Neuronal stem cell (in vitro differentiated cells): ENCODE measurements at regions not wholly inside any gene's neighbourhood (a gene's known extent, or its start where the extent isn't known, plus 50 kb on each side); places are given as distances from the start of the nearest gene placed in this dataset.

Experiments
- DNase-seq: peaks from one replicate; pipeline ENCODE4 v3.0.0-alpha.2; 2013; ENCODE audit warnings: low spot score
- H2AFZ ChIP-seq: one replicate; pipeline ENCODE4 v1.6.1; 2013; ENCODE audit warnings: mild to moderate bottlenecking, low read length, inconsistent platforms
- H2AK5ac ChIP-seq: 2 replicates; pipeline ENCODE4 v1.6.1; 2013; ENCODE audit warnings: low read depth, mild to moderate bottlenecking, inconsistent platforms, low read length, moderate library complexity, mixed read lengths
- H2BK120ac ChIP-seq: 2 replicates; pipeline ENCODE4 v1.6.1; 2013; ENCODE audit warnings: low read depth, mild to moderate bottlenecking, inconsistent platforms, low read length, moderate library complexity, mixed read lengths
- H2BK12ac ChIP-seq: one replicate; pipeline ENCODE4 v1.6.1; 2013; ENCODE audit warnings: low read length, inconsistent platforms
- H2BK15ac ChIP-seq: 2 replicates; pipeline ENCODE4 v1.6.1; 2013; ENCODE audit warnings: mild to moderate bottlenecking, low read length, inconsistent platforms, mixed read lengths
- H2BK5ac ChIP-seq: one replicate; pipeline ENCODE4 v1.6.1; 2013; ENCODE audit warnings: inconsistent platforms, mild to moderate bottlenecking, low read length, moderate library complexity
- H3K14ac ChIP-seq: one replicate; pipeline ENCODE4 v1.6.1; 2013; ENCODE audit warnings: low read length, inconsistent platforms
- H3K18ac ChIP-seq: 2 replicates; pipeline ENCODE4 v1.6.1; 2013; ENCODE audit warnings: low read length, inconsistent platforms
- H3K23ac ChIP-seq: 2 replicates; pipeline ENCODE4 v1.6.1; 2013; ENCODE audit warnings: low read depth, mild to moderate bottlenecking, mixed read lengths, low read length, inconsistent platforms; ENCODE audit not compliant: poor library complexity
- H3K27ac ChIP-seq: replicated peaks from 3 replicates; pipeline ENCODE4 v1.5.1; 2013; ENCODE audit warnings: low read length, inconsistent platforms
- H3K27me3 ChIP-seq, 3 experiments: 2 replicates each; pipeline ENCODE4 v1.6.1; 2013; ENCODE audit warnings: low read length in 3 of 3, mild to moderate bottlenecking in 2 of 3, inconsistent platforms in 1 of 3, low read depth in 1 of 3, mixed read lengths in 1 of 3, moderate library complexity in 1 of 3; ENCODE audit not compliant: control insufficient read depth in 3 of 3, insufficient read depth in 3 of 3
- H3K36me3 ChIP-seq, 2 donors: replicated peaks in 1 of 2; 2 replicates each; pipeline ENCODE4 v1.6.1; 2013; ENCODE audit warnings: low read length in 2 of 2; ENCODE audit not compliant: control insufficient read depth in 2 of 2, insufficient read depth in 2 of 2
- H3K4ac ChIP-seq: 2 replicates; pipeline ENCODE4 v1.6.1; 2013; ENCODE audit warnings: inconsistent platforms, mild to moderate bottlenecking, low read length, moderate library complexity
- H3K4me1 ChIP-seq, 2 donors: 1 replicate in 1 of 2; 2 replicates in 1 of 2; pipeline ENCODE4 v1.6.1; 2013; ENCODE audit warnings: low read length in 2 of 2, low read depth in 1 of 2; ENCODE audit not compliant: control insufficient read depth in 2 of 2, insufficient read depth in 1 of 2
- H3K4me2 ChIP-seq: one replicate; pipeline ENCODE4 v1.6.1; 2013; ENCODE audit warnings: mild to moderate bottlenecking, low read length, inconsistent platforms; ENCODE audit not compliant: insufficient read depth, poor library complexity, severe bottlenecking
- H3K4me3 ChIP-seq, 2 donors: 2 replicates each; pipeline ENCODE4 v1.5.1; 2013; ENCODE audit warnings: low read length in 2 of 2, mild to moderate bottlenecking in 2 of 2, inconsistent platforms in 1 of 2, moderate library complexity in 1 of 2
- H3K79me1 ChIP-seq: one replicate; pipeline ENCODE4 v1.6.1; 2013; ENCODE audit warnings: low read depth, mild to moderate bottlenecking, inconsistent platforms, low read length, moderate library complexity
- H3K9ac ChIP-seq: one replicate; pipeline ENCODE4 v1.6.1; 2013; ENCODE audit warnings: mild to moderate bottlenecking, low read depth, low read length, inconsistent platforms; ENCODE audit not compliant: poor library complexity
- H3K9me3 ChIP-seq, 2 donors: replicated peaks in 1 of 2; 2 replicates each; pipeline versions ENCODE3 to v1.6.1; 2013; ENCODE audit warnings: low read length in 2 of 2, mild to moderate bottlenecking in 2 of 2, inconsistent platforms in 1 of 2, low read depth in 1 of 2, mixed read lengths in 1 of 2, moderate library complexity in 1 of 2; ENCODE audit not compliant: control insufficient read depth in 2 of 2, insufficient read depth in 1 of 2
- H4K8ac ChIP-seq: one replicate; pipeline ENCODE4 v1.6.1; 2013; ENCODE audit warnings: low read depth, mild to moderate bottlenecking, inconsistent platforms, low read length, moderate library complexity
- H4K91ac ChIP-seq: one replicate; pipeline ENCODE4 v1.6.1; 2013; ENCODE audit warnings: low read length, low read depth, mild to moderate bottlenecking, inconsistent platforms; ENCODE audit not compliant: poor library complexity
- WGBS, 2 donors: extraction: QIAGEN DNeasy Blood & Tissue Kit; methylation state at CpG; one replicate each; pipeline ENCODE4 v1.1.7; 2013; ENCODE audit warnings: missing lambda C conversion rate in 2 of 2, mixed read lengths in 1 of 2; ENCODE audit not compliant: insufficient read length in 2 of 2, insufficient replicate concordance in 1 of 2; ENCODE audit errors: extremely low coverage in 2 of 2; 5-methylcytosine and 5-hydroxymethylcytosine counted together

GRCh38 chr16:6558661-6559060, 774.0 kb upstream of the RBFOX1 start:
- H2BK12ac ChIP-seq, result no peak overlapping the region
- H3K14ac ChIP-seq, result no peak overlapping the region
- peak overlapping the region; percentile 28 for H3K4me2 ChIP-seq
- H2BK5ac ChIP-seq, result no peak overlapping the region
- H4K91ac ChIP-seq, result no peak overlapping the region
- H3K23ac ChIP-seq, result no peak overlapping the region
- H3K27ac ChIP-seq, result peak overlapping the region; percentile 17
- no peak overlapping the region for H2AK5ac ChIP-seq
- H3K27me3 ChIP-seq, result no peaks in the 10 kb centered on the region
- no peaks in the 10 kb centered on the region for H3K9me3 ChIP-seq
- no peaks in the 10 kb centered on the region for H3K79me1 ChIP-seq
- no peak overlapping the region for H3K9ac ChIP-seq
- no peak for DNase-seq
- no peak overlapping the region for H2AFZ ChIP-seq
- H3K18ac ChIP-seq, result no peak overlapping the region
- no peak overlapping the region for H4K8ac ChIP-seq
- no peak overlapping the region for H2BK15ac ChIP-seq
- peaks cover 0 to 11% of the 10 kb centered on the region in 2 donors for H3K4me1 ChIP-seq
- no peak overlapping the region for H2BK120ac ChIP-seq
- WGBS, 2 donors, result no CpG with 5 or more reads among the region's 7 CpGs
- no peak overlapping the region for H3K4ac ChIP-seq
- H3K4me3 ChIP-seq, result no peak overlapping the region
- H3K36me3 ChIP-seq, result no peaks in the 10 kb centered on the region

- H2BK12ac ChIP-seq, result no peak overlapping the region
- no peak overlapping the region for H2BK120ac ChIP-seq
- H4K91ac ChIP-seq, result no peak overlapping the region
- no CpG with 5 or more reads among the region's 8 CpGs for WGBS, 2 donors
- no peaks in the 10 kb centered on the region for H3K9me3 ChIP-seq
- no peaks in the 10 kb centered on the region for H3K36me3 ChIP-seq
- H3K27me3 ChIP-seq, result no peaks in the 10 kb centered on the region
- H2AK5ac ChIP-seq, result no peak overlapping the region
- H2BK15ac ChIP-seq, result no peak overlapping the region
- no peak overlapping the region for H3K4ac ChIP-seq
- H3K79me1 ChIP-seq, result no peaks in the 10 kb centered on the region
- peaks cover 0 to 11% of the 10 kb centered on the region in 2 donors for H3K4me1 ChIP-seq
- H3K9ac ChIP-seq, result no peak overlapping the region
- H3K4me2 ChIP-seq, result peak overlapping the region; percentile 28
- no peak overlapping the region for H3K23ac ChIP-seq
- no peak overlapping the region for H2BK5ac ChIP-seq
- H4K8ac ChIP-seq, result no peak overlapping the region
- no peak overlapping the region for H3K14ac ChIP-seq
- no peak overlapping the region for H2AFZ ChIP-seq
- DNase-seq, result no peak
- H3K27ac ChIP-seq, result peak overlapping the region; percentile 17
- no peak overlapping the region for H3K4me3 ChIP-seq
- H3K18ac ChIP-seq, result no peak overlapping the region
Measured at GRCh38 chr16:6558126-6558525, 774.5 kb upstream of the RBFOX1 start.

- Histone ChIP-seq H3K9ac (no peak overlapping the region), H3K4me3 (no peak overlapping the region), H3K4me1 (peaks cover 0 to 11% of the 10 kb centered on the region in 2 donors), H3K4ac (no peak overlapping the region), H2BK5ac (no peak overlapping the region), H2BK15ac (no peak overlapping the region), H3K36me3 (no peaks in the 10 kb centered on the region), H3K4me2 (no peak overlapping the region), H2AK5ac (no peak overlapping the region), H2AFZ (no peak overlapping the region), H3K18ac (no peak overlapping the region), H4K8ac (no peak overlapping the region), H3K9me3 (no peaks in the 10 kb centered on the region), H3K23ac (no peak overlapping the region), H3K14ac (no peak overlapping the region), H2BK12ac (no peak overlapping the region), H2BK120ac (no peak overlapping the region), H3K27ac (no peak overlapping the region), H3K79me1 (no peaks in the 10 kb centered on the region), H3K27me3 (no peaks in the 10 kb centered on the region), H4K91ac (no peak overlapping the region)
- WGBS, 2 donors, result no CpG with 5 or more reads among the region's 11 CpGs
- DNase-seq, result no peak
Measured at GRCh38 chr16:6557353-6558023, 775.2 kb upstream of the RBFOX1 start.

GRCh38 chr16:6549415-6549814, 783.2 kb upstream of the RBFOX1 start:
- no peak overlapping the region for H3K4ac ChIP-seq
- H2BK120ac ChIP-seq, result no peak overlapping the region
- no peak overlapping the region for H3K14ac ChIP-seq
- H4K8ac ChIP-seq, result no peak overlapping the region
- no CpG with 5 or more reads among the region's 1 CpG for WGBS, 2 donors
- no peak overlapping the region for H3K9ac ChIP-seq
- H3K9me3 ChIP-seq, result no peaks in the 10 kb centered on the region
- no peak overlapping the region for H2AFZ ChIP-seq
- no peak overlapping the region for H3K27ac ChIP-seq
- H3K18ac ChIP-seq, result no peak overlapping the region
- H2BK12ac ChIP-seq, result no peak overlapping the region
- no peak overlapping the region for H2BK5ac ChIP-seq
- H2AK5ac ChIP-seq, result no peak overlapping the region
- no peaks in the 10 kb centered on the region for H3K79me1 ChIP-seq
- no peak overlapping the region for H3K4me3 ChIP-seq
- H2BK15ac ChIP-seq, result no peak overlapping the region
- H3K23ac ChIP-seq, result no peak overlapping the region
- no peak for DNase-seq
- H3K4me2 ChIP-seq, result no peak overlapping the region
- H3K36me3 ChIP-seq, result no peaks in the 10 kb centered on the region
- H4K91ac ChIP-seq, result no peak overlapping the region
- H3K27me3 ChIP-seq, result no peaks in the 10 kb centered on the region
- no peaks in the 10 kb centered on the region for H3K4me1 ChIP-seq
